GM12891 (cell line): ENCODE measurements at regions not wholly inside any gene's neighbourhood (a gene's known extent, or its start where the extent isn't known, plus 50 kb on each side); places are given as distances from the start of the nearest gene placed in this dataset.

ENCODE experiments used
- PAX5 ChIP-seq: IDR thresholded peaks from 2 replicates; pipeline ENCODE4 v1.6.1; 2011; ENCODE audit warnings: low read length, moderate library complexity, mild to moderate bottlenecking; ENCODE audit not compliant: insufficient read depth, severe bottlenecking
- POLR2A ChIP-seq: IDR thresholded peaks from 2 replicates; pipeline ENCODE4 v1.6.1; 2011; ENCODE audit warnings: low read depth, low read length, control low read depth
- POLR2AphosphoS5 ChIP-seq: IDR thresholded peaks from 2 replicates; pipeline ENCODE4 v1.6.1; 2011; ENCODE audit warnings: low read depth, low read length, control low read depth
- POU2F2 ChIP-seq: IDR thresholded peaks from 2 replicates; pipeline ENCODE4 v1.6.1; 2011; ENCODE audit warnings: low read depth, mild to moderate bottlenecking, control low read depth, low read length, moderate library complexity
- SPI1 ChIP-seq: IDR thresholded peaks from 2 replicates; pipeline ENCODE4 v1.6.1; 2011; ENCODE audit warnings: low read depth, low read length, control low read depth
- TAF1 ChIP-seq: IDR thresholded peaks from 2 replicates; pipeline ENCODE4 v1.6.1; 2011; ENCODE audit warnings: low read depth, low read length, control low read depth

GRCh38 chr2:60214626-60214875 lies 338.9 kb downstream of the BCL11A start:
- TF ChIP-seq POLR2AphosphoS5 (no peak), POLR2A (no peak), POU2F2 (no peak), SPI1 (no peak), TAF1 (no peak), PAX5 (no peak)
